Liver (tissue), 3 donors: ENCODE measurements at regions not wholly inside any gene's neighbourhood (a gene's known extent, or its start where the extent isn't known, plus 50 kb on each side); places are given as distances from the start of the nearest gene placed in this dataset.

ENCODE experiments used
- ATF3 ChIP-seq: IDR thresholded peaks from 2 replicates; pipeline ENCODE4 v1.6.1; 2016; ENCODE audit warnings: antibody characterized with exemption
- SP1 ChIP-seq: IDR thresholded peaks from 2 replicates; pipeline ENCODE4 v1.6.1; 2018; ENCODE audit warnings: antibody characterized with exemption, mild to moderate bottlenecking
- TAF1 ChIP-seq: conservative IDR thresholded peaks from 2 replicates; pipeline ENCODE4 v1.6.1; 2016; ENCODE audit warnings: antibody characterized with exemption, mild to moderate bottlenecking
- TF ChIP-seq, protein P1 (sequence below): IDR thresholded peaks from 2 replicates; pipeline ENCODE4 v1.6.1; 2016; ENCODE audit warnings: antibody characterized with exemption, mild to moderate bottlenecking
- TF ChIP-seq, protein P2 (sequence below): fragments of 150-350 bp; IDR thresholded peaks from 2 replicates; pipeline ENCODE4 v1.5.1; 2017; ENCODE audit warnings: improper control_type of control experiment, low read depth, low read length; ENCODE audit not compliant: missing input control
- TF ChIP-seq, protein P3 (sequence below): IDR thresholded peaks from 2 replicates; pipeline ENCODE4 v1.6.1; 2016; ENCODE audit warnings: antibody characterized with exemption
- donor health status: healthy.
- donor health status: healthy.

DNA sequence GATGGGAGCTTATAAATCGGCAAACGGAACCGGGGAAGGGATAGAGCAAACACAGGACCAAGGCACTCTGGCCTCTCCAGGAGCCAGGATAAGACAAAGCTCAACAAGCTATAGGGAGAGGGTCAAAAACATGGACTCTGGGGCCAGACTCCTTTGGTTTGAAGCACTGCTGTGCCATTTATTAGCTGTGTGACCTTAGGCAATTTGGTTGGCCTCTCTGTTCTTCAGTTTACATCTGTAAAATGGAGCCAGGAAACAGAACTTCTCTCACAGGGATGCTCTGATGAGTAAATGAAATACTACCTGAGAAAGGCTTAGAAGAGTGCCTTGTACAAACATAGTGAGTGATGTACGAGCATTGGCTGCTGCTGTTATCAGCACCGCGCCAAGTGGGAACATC, 213.3 kb upstream of the PWP1 start:
- TF ChIP-seq, protein P1, sequence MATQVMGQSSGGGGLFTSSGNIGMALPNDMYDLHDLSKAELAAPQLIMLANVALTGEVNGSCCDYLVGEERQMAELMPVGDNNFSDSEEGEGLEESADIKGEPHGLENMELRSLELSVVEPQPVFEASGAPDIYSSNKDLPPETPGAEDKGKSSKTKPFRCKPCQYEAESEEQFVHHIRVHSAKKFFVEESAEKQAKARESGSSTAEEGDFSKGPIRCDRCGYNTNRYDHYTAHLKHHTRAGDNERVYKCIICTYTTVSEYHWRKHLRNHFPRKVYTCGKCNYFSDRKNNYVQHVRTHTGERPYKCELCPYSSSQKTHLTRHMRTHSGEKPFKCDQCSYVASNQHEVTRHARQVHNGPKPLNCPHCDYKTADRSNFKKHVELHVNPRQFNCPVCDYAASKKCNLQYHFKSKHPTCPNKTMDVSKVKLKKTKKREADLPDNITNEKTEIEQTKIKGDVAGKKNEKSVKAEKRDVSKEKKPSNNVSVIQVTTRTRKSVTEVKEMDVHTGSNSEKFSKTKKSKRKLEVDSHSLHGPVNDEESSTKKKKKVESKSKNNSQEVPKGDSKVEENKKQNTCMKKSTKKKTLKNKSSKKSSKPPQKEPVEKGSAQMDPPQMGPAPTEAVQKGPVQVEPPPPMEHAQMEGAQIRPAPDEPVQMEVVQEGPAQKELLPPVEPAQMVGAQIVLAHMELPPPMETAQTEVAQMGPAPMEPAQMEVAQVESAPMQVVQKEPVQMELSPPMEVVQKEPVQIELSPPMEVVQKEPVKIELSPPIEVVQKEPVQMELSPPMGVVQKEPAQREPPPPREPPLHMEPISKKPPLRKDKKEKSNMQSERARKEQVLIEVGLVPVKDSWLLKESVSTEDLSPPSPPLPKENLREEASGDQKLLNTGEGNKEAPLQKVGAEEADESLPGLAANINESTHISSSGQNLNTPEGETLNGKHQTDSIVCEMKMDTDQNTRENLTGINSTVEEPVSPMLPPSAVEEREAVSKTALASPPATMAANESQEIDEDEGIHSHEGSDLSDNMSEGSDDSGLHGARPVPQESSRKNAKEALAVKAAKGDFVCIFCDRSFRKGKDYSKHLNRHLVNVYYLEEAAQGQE: no peak
- TF ChIP-seq, protein P2, sequence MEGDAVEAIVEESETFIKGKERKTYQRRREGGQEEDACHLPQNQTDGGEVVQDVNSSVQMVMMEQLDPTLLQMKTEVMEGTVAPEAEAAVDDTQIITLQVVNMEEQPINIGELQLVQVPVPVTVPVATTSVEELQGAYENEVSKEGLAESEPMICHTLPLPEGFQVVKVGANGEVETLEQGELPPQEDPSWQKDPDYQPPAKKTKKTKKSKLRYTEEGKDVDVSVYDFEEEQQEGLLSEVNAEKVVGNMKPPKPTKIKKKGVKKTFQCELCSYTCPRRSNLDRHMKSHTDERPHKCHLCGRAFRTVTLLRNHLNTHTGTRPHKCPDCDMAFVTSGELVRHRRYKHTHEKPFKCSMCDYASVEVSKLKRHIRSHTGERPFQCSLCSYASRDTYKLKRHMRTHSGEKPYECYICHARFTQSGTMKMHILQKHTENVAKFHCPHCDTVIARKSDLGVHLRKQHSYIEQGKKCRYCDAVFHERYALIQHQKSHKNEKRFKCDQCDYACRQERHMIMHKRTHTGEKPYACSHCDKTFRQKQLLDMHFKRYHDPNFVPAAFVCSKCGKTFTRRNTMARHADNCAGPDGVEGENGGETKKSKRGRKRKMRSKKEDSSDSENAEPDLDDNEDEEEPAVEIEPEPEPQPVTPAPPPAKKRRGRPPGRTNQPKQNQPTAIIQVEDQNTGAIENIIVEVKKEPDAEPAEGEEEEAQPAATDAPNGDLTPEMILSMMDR: no peak
- TF ChIP-seq ATF3: no peak
- TF ChIP-seq TAF1: no peak
- TF ChIP-seq, protein P3, sequence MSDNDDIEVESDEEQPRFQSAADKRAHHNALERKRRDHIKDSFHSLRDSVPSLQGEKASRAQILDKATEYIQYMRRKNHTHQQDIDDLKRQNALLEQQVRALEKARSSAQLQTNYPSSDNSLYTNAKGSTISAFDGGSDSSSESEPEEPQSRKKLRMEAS: no peak
- TF ChIP-seq SP1: no peak
